PC-3 (cell line): ENCODE measurements at regions not wholly inside any gene's neighbourhood (a gene's known extent, or its start where the extent isn't known, plus 50 kb on each side); places are given as distances from the start of the nearest gene placed in this dataset.

Experiments
- CTCF ChIP-seq: fragments of 300-600 bp; sonication (generic); conservative IDR thresholded peaks from 2 replicates; pipeline ENCODE4 v1.5.1; 2017; ENCODE audit warnings: antibody characterized with exemption, low read depth, mild to moderate bottlenecking, low read length
- EZH2 ChIP-seq: fragments of 300-600 bp; sonication (generic); IDR thresholded peaks from one replicate; pipeline ENCODE4 v1.6.1; 2017; ENCODE audit warnings: antibody characterized with exemption, mild to moderate bottlenecking, low read length; ENCODE audit not compliant: unreplicated experiment

DNA sequence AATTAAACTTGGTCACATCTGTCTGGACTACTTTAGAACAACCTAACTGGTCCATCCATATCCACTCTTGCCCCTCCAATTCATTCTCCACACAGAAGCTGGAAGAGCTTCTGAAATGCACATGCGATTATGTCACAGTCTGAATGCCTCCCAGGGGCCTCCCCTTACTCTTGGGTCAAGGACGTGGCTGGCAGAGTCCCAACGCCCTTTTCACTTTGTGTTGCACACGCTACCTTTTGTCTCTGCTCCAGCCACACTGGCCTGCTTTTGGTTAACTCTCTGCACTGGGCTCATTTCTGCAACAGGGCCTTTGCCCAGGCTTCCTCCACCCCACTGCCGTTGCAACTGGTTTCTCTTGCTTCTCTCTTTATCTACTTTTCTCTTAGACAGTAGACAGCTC, 245.2 kb downstream of the IL20RB start:
- TF ChIP-seq CTCF: no peak
- no peak for TF ChIP-seq EZH2
